ENCODE measurements at regions not wholly inside any gene's neighbourhood (a gene's known extent, or its start where the extent isn't known, plus 50 kb on each side); places are given as distances from the start of the nearest gene placed in this dataset.

DNA sequence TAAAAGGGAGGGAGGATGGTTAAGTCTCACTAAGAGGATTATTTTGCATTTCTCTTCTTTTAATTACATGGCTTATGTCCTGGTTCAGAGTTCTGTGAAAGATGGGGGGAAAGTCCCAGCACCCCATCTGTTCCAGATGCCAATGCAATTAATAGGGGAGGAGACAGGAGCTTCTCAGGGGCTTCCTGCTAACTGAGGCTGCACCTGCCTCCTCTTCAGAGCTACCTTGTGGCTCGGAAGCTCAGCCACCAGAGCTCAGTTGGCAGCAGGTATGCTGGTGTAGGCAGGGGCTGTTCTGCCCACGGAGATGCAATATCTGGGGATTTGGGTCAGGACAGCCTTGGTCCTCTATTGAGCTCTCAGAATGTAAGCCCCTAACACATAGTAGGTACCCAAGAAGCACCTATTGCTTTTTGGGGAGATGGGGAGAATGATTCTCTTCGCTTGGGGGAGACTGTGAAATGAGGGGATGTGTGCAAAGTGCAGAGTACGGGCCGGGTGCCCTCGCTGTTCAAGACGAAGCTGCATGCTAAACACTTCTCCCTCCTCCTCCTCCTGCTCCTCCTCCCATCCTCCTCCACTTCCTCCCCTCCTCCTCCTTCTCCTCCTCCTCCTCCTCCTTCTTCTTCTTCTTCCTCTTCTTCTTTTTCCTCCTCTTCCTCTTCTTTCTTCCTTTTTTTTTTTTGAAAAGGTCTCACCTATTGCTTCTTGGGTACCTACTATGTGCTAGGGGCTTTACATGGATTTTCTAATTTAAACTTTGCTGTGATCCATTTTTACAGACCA, 279.0 kb downstream of the PTPRU start:
- no peak for TF ChIP-seq SIN3A (IDR thresholded peaks at IDR 0.05; ENCODE audit: borderline replicate concordance, insufficient read depth, low read length)
- no peak for TF ChIP-seq FOXP2 (optimal IDR thresholded peaks at IDR 0.05; ENCODE audit: borderline replicate concordance, extremely low read depth, extremely low read length, insufficient read depth)
- TF ChIP-seq TAF1 (IDR thresholded peaks at IDR 0.05; ENCODE audit: borderline replicate concordance, insufficient read depth, low read length) = no peak
- no peak for TF ChIP-seq POLR2AphosphoS5 (IDR thresholded peaks at IDR 0.05; ENCODE audit: low read depth, low read length)
- TF ChIP-seq, protein P1, sequence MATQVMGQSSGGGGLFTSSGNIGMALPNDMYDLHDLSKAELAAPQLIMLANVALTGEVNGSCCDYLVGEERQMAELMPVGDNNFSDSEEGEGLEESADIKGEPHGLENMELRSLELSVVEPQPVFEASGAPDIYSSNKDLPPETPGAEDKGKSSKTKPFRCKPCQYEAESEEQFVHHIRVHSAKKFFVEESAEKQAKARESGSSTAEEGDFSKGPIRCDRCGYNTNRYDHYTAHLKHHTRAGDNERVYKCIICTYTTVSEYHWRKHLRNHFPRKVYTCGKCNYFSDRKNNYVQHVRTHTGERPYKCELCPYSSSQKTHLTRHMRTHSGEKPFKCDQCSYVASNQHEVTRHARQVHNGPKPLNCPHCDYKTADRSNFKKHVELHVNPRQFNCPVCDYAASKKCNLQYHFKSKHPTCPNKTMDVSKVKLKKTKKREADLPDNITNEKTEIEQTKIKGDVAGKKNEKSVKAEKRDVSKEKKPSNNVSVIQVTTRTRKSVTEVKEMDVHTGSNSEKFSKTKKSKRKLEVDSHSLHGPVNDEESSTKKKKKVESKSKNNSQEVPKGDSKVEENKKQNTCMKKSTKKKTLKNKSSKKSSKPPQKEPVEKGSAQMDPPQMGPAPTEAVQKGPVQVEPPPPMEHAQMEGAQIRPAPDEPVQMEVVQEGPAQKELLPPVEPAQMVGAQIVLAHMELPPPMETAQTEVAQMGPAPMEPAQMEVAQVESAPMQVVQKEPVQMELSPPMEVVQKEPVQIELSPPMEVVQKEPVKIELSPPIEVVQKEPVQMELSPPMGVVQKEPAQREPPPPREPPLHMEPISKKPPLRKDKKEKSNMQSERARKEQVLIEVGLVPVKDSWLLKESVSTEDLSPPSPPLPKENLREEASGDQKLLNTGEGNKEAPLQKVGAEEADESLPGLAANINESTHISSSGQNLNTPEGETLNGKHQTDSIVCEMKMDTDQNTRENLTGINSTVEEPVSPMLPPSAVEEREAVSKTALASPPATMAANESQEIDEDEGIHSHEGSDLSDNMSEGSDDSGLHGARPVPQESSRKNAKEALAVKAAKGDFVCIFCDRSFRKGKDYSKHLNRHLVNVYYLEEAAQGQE (IDR thresholded peaks at IDR 0.05; ENCODE audit: insufficient read depth in 1 of 2, low read depth in 2 of 2, low read length in 2 of 2) = no peak

DNA sequence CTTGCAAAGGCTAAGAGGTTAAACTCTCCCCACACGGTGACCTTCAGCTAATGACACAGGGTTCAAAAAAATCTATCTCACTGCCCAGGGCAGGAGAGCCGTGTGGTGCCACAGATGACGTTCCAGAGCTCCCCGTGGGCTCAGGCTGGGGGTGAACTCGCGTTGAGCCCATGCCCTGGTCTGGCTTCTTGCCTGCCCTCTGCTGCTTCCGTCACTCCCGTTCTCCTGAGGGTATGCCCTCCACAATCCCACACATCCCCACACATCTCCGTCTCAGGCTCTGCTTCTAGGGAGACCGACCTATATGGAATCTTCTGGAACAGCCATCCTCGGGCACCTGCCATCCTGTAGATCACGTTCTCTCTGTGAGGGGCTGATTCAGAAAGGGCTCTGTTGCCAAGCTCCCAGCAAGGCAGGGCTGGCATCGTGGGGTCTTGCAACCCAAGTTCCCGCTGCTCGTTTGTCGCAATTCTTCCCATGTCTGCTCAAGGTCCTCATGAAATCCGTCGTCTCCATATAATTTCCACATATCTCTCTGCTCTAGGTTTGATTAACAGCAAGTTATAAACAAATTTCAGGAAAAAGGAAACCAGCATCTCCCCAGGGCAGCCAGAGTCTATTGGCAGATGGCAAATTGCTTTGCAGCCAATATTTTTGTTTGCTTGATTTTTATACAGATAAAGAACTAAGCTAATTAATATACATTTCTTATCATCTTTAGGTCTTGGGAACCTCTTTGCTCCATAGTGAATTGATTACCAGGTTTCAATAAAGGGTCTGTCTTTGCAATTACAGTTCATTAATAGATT, 278.2 kb downstream of the PTPRU start:
- TF ChIP-seq TAF1 (IDR thresholded peaks at IDR 0.05; ENCODE audit: borderline replicate concordance, insufficient read depth, low read length) = no peak
- TF ChIP-seq SIN3A (IDR thresholded peaks at IDR 0.05; ENCODE audit: borderline replicate concordance, insufficient read depth, low read length) = no peak
- TF ChIP-seq, protein P1 (IDR thresholded peaks at IDR 0.05; ENCODE audit: insufficient read depth in 1 of 2, low read depth in 2 of 2, low read length in 2 of 2) = no peak
- TF ChIP-seq FOXP2 (optimal IDR thresholded peaks at IDR 0.05; ENCODE audit: borderline replicate concordance, extremely low read depth, extremely low read length, insufficient read depth) = no peak
- TF ChIP-seq POLR2AphosphoS5 (IDR thresholded peaks at IDR 0.05; ENCODE audit: low read depth, low read length) = no peak

DNA sequence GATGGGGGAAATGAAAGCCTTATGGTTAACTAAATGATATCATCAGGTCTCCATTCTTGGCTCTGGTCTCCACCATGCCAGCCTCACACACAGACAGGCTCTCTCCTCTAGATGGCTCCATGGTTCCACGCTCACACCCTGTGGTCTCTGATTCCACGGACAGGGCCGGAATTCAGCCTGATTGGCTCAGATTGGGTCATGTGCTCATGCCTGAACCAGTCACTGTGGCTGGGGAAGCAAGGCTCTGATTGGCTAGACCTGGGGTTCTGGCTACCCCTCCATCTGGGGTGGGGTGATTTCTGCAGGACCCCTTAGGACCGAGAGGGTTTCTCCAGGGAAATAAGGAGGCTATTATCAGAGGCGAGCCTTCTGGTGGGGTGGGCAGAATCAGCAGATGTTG, 277.0 kb downstream of the PTPRU start:
- TF ChIP-seq SIN3A (IDR thresholded peaks at IDR 0.05; ENCODE audit: borderline replicate concordance, insufficient read depth, low read length) = no peak
- no peak for TF ChIP-seq TAF1 (IDR thresholded peaks at IDR 0.05; ENCODE audit: borderline replicate concordance, insufficient read depth, low read length)
- no peak for TF ChIP-seq FOXP2 (optimal IDR thresholded peaks at IDR 0.05; ENCODE audit: borderline replicate concordance, extremely low read depth, extremely low read length, insufficient read depth)
- TF ChIP-seq, protein P1 (IDR thresholded peaks at IDR 0.05; ENCODE audit: insufficient read depth in 1 of 2, low read depth in 2 of 2, low read length in 2 of 2) = no peak
- no peak for TF ChIP-seq POLR2AphosphoS5 (IDR thresholded peaks at IDR 0.05; ENCODE audit: low read depth, low read length)

DNA sequence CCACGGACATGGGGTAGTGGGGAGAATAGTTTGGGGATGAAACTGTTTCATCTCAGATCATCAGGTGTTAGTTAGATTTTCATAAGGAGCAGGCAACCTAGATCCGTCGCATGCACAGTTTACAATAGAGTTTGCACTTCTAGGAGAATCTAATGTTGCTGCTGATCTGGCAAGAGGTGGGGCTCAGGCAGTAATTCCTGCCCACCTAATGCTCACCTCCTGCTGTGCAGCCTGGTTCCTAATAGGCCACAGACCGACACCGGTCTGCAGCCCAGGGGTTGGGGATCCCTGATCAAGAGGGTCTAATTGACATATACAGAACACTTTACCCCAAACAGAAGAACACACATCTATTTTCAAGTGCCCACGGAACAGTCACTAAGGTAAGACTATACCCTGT, 275.1 kb downstream of the PTPRU start:
- TF ChIP-seq POLR2AphosphoS5 (IDR thresholded peaks at IDR 0.05; ENCODE audit: low read depth, low read length) = no peak

DNA sequence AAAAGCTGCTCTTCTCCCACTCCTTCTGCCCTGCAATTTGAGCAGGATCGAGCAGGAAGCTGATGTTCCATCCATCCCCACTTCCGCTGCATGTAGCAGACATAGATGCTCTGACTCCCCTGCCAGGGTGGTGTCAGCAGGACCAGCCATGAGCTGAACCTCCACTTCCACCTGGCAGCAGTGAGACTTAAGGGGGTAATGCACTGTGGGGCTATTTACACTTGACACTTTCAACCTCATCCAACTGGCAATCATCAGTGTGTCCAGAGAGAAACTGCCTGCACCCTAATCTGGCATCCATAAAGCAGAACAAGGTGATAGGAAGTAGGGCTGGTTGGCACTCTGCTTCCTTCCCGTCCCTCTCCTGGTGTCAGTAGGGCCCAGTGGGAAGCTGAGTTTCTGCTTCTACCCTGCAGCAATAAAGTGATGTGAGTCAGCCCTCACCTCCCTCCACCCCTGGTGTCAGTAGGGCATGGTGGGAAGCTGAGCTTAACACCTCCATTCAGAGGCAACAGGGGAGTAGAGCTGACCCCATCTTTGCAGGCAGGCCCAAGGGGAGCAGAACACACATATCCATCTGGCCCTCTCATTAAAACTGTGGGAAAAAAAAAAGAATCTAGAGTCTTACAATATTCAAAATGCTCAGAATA, 272.3 kb downstream of the PTPRU start:
- TF ChIP-seq FOXP2 (optimal IDR thresholded peaks at IDR 0.05; ENCODE audit: borderline replicate concordance, extremely low read depth, extremely low read length, insufficient read depth) = no peak
- TF ChIP-seq, protein P1 (IDR thresholded peaks at IDR 0.05; ENCODE audit: insufficient read depth in 1 of 2, low read depth in 2 of 2, low read length in 2 of 2) = no peak
- TF ChIP-seq TAF1 (IDR thresholded peaks at IDR 0.05; ENCODE audit: borderline replicate concordance, insufficient read depth, low read length) = no peak
- TF ChIP-seq POLR2AphosphoS5 (IDR thresholded peaks at IDR 0.05; ENCODE audit: low read depth, low read length) = no peak
- TF ChIP-seq SIN3A (IDR thresholded peaks at IDR 0.05; ENCODE audit: borderline replicate concordance, insufficient read depth, low read length) = no peak

Measured in PFSK-1 (cell line).